HG03378 (cell line): ENCODE measurements at regions not wholly inside any gene's neighbourhood (a gene's known extent, or its start where the extent isn't known, plus 50 kb on each side); places are given as distances from the start of the nearest gene placed in this dataset.

Experiments
- ATAC-seq: cut with Tn5 transposase; IDR thresholded peaks from one replicate; pipeline ENCODE4 v1.9.1; 2021; ENCODE audit warnings: mild to moderate bottlenecking, moderate library complexity; ENCODE audit not compliant: unreplicated experiment

GRCh38 chr6:15781890-15782289, 119.1 kb upstream of the DTNBP1 start:
- ATAC-seq, result no peak

GRCh38 chr6:15781333-15781732, 118.5 kb upstream of the DTNBP1 start:
- no peak for ATAC-seq

GRCh38 chr6:15780437-15780836, 117.6 kb upstream of the DTNBP1 start:
- no peak for ATAC-seq

GRCh38 chr6:15779726-15780125, 116.9 kb upstream of the DTNBP1 start:
- no peak for ATAC-seq

GRCh38 chr6:15776458-15776980, 113.7 kb upstream of the DTNBP1 start:
- ATAC-seq, result peak; percentile 70

- no peak for ATAC-seq
Observed at GRCh38 chr6:15775741-15776140, 112.9 kb upstream of the DTNBP1 start.

- no peak for ATAC-seq
Observed at GRCh38 chr6:15775076-15775634, 112.3 kb upstream of the DTNBP1 start.

- ATAC-seq, result no peak
Observed at GRCh38 chr6:15773806-15774410, 111.1 kb upstream of the DTNBP1 start.

- ATAC-seq, result peak; percentile 75
Observed at GRCh38 chr6:15770347-15771143, 107.7 kb upstream of the DTNBP1 start.

GRCh38 chr6:15769511-15770018, 106.7 kb upstream of the DTNBP1 start:
- no peak for ATAC-seq

- ATAC-seq, result no peak
Observed at GRCh38 chr6:15768999-15769398, 106.2 kb upstream of the DTNBP1 start.

- no peak for ATAC-seq
Observed at GRCh38 chr6:15763837-15764236, 101.0 kb upstream of the DTNBP1 start.

- no peak for ATAC-seq
Observed at GRCh38 chr6:15763364-15763763, 100.5 kb upstream of the DTNBP1 start.

GRCh38 chr6:15761045-15761502, 98.2 kb upstream of the DTNBP1 start:
- no peak for ATAC-seq

- ATAC-seq, result no peak
Observed at GRCh38 chr6:15758631-15759215, 95.9 kb upstream of the DTNBP1 start.

GRCh38 chr6:15755526-15755925, 92.7 kb upstream of the DTNBP1 start:
- no peak for ATAC-seq

GRCh38 chr6:15754706-15755079, 91.9 kb upstream of the DTNBP1 start:
- no peak for ATAC-seq

- ATAC-seq, result no peak
Observed at GRCh38 chr6:15754035-15754705, 91.3 kb upstream of the DTNBP1 start.

GRCh38 chr6:15752820-15753219, 90.0 kb upstream of the DTNBP1 start:
- ATAC-seq, result no peak

- no peak for ATAC-seq
Observed at GRCh38 chr6:15751721-15752350, 89.0 kb upstream of the DTNBP1 start.
